NOMO-1 treated with dmso at 0.1 percent for 144 hours (cell line): ENCODE measurements at regions not wholly inside any gene's neighbourhood (a gene's known extent, or its start where the extent isn't known, plus 50 kb on each side); places are given as distances from the start of the nearest gene placed in this dataset.

Source experiments
- DNase-seq: peaks from one replicate; lab custom pipeline; 2025; ENCODE audit not compliant: unreplicated experiment; lab: John Stamatoyannopoulos, UW

DNA sequence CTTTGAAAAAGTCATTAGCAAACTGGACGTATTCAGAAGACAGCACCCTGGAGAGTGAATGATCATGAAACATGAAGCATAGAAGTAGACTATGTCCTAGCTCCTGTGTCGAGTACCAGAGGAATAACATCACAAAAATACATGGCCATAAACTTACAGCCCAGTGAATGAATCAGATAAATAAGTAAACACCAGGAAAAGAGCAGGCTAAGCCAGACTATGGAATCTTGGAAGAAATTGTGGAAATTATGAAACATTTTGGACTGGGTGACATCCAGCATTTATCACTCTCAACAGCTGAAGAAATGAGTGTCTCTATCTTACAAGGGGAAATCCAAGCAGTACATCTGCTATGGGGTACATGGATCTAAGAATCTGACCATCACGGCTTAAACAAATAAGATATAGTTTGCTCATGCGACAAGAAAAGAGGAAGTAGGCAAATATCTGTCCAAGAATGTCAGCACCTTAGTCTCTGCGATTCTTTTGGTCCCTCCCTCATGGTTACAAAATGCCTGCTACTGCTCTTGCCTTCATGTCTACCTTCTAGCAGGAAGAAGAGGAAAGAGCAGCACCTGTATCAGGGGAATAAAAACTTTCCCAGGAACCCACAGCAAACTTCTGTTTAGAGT is 481.5 kb downstream of the BCOR start:
- no peak for DNase-seq

DNA sequence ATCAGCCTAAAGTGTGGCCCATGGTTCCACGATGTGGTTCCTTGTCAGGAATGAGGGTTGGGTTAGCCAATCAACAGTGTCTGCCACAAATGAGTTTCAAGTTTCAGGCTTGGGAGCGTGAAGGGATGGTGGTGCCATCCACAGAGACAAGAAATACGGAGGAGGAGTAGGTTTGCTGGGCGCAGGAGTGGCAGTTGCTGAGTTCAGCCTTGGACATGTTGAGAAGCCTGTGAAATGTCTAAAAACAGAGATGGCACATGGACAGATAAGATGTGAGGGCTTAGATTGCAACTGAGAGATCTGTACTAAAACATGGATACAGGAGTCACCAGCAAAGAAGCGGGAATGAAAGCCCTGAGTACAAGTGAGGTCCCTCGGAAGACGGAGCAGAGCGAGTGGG is 481.0 kb downstream of the BCOR start:
- DNase-seq, result no peak

DNA sequence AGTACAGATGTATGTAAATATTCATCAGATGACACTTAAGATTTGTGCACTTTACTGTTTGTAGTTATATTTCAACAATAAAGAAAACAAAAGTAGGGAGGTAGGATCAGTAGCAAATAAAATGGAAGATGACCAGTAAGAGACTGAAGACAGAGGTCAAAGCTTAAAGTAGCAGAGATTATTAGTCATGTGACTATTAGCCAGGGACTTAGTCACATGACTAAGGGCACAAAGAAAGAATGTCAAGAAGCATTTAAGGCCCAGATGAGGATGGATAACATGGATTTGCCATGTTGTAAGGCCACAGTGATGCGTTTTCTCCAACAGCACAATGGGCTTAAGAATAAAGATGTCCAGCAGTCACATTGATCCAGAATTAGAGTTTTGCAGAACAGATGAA is 479.6 kb downstream of the BCOR start:
- no peak for DNase-seq

DNA sequence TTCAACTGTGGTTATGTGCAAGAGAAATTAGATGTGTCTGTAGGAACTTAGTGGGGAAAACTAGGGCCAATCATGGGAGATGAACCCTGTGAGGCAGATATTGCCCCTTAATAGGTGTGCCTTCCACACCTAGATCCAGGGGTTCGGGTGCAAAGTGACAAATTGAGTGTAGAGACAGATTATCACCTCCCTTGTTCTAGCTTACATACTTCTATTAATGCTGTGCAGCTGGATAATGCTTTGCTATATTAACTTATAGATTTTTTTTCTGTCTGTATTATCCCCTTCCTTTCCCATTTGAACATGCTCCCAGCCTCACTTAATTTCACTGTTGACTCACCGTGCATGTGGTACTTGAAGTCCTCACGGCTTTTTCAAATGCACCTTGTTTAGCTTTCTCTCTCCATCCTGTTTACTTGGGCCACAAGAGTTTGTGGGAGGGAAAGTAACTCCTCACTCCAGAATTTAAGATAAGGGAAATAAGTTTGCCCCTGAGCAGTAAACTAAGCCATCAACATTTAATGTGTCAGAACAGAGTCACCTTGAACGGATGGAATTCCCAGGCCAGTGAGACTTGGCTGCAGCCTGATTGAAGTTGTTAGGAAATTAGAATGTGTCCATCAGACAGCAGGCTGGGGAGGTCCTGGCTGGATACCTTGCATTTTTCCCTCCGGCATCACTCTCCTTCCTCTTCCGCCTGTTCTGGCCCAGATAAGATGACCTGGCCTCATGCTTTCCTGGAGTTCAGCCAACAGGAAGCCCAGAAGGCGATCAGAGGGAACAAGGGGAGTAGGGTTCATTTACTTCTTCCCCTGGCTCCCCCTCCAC is 478.4 kb downstream of the BCOR start:
- DNase-seq, result no peak

DNA sequence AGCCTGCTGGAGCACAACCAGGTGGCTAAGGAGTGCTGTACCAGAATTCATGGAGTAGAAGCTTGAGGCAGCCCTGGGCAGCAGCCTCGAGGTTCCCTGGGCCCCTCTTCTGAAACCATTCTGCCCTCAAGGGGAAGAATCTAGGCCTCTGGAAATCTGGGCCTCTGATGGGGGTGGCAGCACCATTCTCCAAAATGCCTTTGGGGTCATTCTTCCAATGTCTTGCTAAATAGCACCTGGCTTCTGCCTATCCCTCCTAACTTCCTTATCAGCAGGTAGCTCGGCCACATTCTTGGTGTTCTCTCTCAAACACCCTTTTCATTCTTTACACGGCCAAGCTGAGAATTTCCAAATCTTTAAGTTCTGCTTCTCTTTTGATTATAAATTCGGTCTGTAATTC is 473.6 kb downstream of the BCOR start:
- no peak for DNase-seq

DNA sequence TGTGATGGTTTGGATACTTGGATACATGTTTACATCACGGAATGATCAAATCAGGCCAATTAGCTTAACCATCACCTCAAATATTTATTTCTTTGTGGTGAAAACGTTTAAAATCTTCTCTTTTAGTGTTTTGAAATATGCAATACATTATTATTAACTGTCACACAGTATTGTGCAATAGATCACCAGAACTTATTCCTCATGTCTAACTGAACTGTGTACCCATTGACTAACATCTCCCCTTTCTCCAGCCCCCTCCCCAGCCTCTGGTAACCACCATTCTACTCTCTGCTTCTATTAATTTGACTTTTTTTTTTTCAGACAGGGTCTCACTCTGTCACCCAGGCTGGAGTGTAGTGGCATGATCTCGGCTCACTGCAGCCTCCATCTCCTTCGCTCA is 471.9 kb downstream of the BCOR start:
- DNase-seq, result no peak

DNA sequence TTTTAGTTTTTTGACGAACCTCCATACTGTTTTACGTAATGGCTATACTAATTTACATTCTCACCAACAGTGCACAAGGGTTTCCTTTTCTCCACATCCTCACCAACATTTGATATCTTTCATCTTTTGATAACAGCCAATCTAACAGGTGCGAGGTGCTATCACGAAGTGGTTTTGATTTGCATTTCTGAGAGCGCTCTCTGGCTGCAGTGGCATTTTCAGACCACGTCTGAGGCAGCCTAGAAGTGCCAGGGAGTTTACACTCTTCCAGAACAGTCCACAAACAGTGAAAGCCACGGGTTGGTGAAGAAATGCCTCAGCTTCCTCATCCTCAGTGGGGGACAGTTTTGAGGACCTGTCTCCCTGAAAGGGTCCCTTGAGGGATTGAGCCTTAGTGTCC is 471.0 kb downstream of the BCOR start:
- no peak for DNase-seq

DNA sequence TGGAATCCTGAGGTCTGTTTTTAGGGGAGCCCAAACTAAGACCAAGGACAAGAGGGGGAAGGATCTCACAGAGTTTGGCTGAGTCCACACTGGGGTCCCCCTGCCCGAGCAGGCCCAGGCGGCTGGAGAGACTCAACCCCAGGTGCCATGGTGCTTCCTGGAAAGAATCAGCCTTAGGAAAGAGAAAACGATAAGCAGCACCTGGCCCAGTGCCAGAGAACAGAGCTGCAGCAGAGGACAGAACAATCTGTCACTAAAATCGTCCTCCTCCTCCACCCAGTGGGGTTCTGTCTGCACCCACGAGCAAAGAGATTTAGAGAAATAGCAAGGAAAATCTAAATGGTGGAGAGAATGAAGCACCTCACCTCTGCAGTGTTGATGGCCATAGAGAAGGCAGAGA is 470.5 kb downstream of the BCOR start:
- no peak for DNase-seq

DNA sequence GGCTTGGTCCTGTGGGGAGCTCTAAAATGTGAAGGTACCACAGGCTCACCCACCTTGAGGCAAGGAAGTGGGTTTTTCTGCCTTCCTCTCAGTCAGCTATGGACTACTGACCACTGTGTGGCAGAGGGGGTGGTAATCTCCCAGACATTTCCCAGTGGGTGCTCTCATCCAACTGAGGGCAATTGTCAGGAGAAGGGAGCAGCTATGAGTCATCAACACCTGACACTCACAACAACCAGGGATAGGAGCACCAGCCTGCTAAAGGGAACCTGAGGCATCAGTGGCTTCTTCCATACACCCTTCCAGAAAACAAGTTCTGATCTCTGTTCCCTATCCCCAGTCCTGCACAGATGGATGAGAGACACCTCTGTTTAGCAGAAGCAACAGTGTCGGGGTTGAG is 468.8 kb downstream of the BCOR start:
- no peak for DNase-seq

DNA sequence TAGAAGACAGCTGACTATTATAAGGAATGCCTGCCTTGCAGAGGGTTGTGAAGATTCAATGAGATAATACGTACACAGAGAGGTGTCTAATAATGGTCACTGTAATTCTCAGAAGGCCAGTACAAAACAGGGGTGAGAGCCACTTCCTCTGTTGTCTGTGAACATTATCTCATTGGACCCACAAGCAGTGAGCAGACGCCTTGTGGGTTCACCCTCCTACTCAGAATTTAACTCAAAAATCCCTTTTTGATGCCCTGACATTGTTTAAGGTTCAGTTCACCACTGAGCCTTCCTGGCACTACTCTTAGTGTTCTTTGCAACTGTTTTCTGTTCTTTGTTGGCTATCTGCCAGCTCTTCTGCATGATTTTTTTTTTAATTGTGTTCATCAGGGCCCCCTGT is 467.4 kb downstream of the BCOR start:
- no peak for DNase-seq

DNA sequence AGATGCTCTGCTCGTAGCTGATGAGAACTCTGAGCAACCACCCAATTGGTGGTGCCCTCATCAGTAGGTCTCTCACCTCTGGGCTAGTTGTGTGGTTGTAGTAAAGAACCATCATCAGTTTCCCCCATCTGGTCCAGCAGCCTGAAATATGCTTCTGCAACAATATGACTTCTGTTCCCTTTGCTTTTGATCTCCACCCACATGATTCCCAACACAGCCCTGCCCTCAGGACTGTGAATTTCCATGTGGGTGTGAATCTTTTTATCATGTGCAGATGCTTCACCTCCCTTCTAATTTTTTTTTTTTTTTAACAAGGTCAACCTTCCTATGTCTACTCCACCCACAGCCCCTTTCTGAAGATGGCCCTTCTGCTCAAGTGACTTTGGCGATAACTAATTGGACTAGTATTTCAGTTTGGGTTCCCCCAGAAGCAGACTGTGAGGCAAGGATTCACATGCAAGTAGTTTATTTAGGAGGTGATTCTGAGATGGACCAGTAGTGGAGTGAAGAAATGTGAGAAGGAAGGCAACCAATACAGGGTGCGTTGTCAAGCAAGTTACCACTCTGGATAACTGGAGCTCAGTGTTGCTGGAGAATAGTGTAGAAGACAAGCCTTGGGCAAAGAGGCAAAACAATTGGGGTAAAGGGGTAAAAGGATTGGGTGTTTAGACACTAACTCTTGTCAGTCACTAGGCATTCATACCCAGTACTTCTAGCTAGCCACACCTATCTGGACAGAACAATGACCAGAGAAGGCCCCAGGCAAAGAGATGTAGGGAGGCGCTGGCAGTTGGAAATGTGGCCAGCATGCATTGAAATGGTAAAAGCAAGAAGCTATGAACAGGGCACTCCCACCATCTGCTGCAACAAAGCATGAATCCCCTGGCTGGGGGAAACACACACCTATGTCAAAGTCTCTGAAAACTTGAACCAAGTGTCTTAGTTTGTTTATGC is 466.2 kb downstream of the BCOR start:
- no peak for DNase-seq

DNA sequence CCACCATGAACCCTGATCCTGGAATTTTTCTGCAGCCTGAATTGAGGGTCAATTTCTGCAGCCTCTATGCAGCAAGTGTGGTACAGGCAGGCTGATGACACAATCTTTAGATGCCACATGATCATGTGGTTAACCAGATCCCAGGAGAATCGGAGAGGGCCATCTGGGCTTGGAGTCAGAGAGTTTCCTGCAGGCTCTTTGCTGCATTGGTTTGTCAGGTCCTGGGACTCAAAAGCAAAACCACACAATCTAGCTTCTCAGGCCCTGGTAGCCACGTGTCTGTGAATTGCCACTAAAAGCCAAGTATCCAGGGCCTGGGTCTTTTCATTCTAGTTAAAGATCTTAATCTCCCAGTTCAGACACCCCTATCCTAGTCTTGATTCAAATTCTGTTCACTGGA is 464.5 kb downstream of the BCOR start:
- DNase-seq, result no peak

DNA sequence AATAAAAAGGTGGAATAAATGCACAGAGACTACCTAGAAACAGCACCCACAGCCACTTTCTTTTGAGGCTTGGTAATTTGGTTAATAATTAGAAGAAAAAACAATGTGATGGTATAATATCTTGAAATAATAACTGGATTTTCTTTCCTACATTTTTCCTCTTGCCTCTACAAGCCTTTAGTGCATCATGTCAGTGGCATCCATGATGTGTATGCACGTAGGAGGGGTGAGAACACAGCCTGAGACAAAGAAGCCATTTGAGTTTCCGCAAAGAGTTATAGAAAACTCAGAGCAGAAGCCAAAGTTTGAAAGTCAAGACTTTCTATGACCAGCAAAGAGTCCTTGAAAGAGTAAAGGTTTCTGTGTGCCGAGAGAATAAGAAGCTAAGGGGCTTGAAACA is 461.3 kb downstream of the BCOR start:
- DNase-seq, result no peak

DNA sequence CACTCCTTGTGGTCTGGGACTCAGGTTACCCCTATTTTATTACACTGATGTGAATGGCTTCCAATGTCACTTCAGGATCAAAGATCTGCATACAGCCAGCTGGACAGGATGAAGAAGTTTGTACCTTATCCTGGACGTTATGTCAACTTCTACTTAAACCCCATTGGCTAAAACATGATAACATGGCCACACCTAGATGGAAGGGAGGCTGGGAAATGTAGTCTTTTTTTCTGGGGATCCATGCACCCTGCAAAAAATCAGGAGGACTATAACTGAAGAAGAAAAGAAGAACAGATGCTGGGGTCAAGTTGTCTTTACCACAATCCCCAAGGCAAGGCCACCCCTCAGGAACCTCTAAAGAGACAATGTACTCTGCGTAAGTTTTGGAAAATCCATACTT is 459.2 kb downstream of the BCOR start:
- no peak for DNase-seq

DNA sequence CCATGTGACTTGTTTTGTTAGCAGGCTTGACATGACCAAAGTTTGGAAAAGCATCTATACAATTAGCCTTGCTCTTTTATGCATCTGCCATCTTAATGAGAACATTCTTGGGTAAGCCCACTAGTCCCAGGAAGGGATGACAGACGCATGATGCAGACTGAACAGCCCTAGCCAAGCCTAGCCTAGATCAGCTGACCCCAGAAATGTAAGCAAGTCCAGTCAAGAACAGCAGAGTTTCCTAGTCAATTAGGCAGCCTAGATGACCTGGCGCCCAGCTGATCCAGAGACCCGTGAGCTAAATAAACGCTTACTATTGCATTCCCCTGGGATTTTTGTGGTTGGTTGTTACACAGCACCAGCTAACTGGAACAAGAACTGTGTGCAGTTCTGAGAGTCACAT is 457.9 kb downstream of the BCOR start:
- no peak for DNase-seq

DNA sequence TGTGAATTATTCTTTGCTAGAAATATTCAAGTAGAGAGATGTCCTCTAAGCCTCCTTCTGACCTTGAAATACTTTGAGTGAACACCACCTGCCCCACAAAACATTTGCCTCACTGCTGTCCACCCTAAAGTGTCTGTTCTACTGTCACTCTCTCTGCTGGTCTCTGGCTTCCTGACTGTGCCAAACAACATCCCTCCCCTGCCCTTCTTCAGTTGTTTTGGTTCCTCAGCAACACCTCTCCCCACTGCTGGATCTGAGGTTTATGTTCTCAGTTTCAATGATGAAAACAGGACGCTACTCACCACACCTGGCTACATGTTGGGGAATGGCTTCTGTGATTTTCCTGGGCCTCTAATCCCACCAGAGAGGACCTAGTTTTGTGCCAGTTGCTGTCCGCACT is 456.9 kb downstream of the BCOR start:
- DNase-seq, result no peak

DNA sequence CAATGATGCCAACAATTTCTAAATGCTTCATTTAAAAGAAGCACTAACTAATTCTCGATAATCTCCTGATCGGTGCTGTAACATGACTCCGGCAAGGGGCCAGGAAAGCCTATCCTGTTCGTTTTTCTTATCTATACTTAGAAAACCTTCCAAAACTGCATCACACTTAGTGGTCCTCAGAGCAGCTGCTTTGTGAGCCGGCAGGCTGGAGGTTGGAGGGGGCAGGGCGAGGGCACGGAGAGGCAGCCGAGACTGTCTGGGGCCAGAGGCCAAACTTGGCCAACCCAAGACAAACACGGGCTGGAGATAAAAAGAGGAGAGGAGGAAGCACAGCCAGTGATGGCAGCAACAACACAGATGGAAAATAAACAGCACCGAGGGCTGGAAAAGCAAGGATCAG is 455.7 kb downstream of the BCOR start:
- DNase-seq, result no peak

DNA sequence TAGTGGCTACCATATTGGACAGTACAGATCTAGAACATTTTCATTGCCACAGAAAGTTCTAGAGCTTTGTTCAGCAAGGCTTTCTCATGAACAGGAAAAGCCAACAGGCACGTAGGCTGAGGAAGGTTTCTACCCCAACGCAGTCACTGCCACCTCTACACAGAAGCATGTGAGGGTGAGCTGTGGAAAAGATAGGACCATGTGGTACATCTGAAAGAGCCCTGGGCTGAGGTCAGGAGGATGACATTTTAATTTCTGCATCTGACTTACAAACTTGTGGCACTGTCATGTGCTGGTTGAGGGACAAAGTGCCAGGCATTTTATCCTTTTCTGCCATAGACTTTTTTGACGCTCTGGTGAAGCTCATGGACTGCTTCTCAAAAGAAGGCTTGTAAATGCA is 454.2 kb downstream of the BCOR start:
- no peak for DNase-seq

DNA sequence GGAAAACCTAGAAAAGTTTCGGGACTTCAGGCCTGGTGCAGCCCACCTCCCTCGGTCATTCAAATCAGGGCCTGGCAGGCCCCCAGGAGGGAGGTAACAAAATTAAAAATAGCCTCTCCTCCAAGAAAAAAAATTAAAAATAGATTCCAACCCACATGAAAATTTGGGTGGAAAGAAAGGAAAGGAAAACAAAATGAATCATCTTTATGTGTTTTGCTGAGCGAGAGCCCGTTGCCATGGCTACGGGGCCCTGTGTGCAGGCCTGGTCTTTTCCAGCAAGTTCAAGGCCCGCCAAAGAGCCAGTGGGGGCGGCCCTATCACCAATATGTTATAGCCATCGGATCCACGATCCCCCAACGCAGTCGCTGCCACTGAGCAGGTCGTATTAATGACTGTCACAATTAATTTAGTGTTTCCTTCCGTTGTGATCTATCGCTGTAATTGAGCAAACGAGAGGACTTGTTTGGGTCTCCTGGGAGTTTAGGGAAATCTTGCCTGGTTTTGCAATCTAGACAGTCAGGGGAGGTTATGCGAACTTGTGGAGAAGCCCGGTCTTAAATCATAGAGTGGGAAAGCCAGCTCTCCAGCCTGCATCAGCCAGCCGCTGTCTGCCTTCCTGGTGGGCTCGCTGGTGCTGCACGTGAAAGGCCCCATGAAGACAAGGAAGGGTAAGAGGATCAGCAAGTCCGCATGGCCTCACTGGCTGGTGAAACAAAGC is 452.4 kb downstream of the BCOR start:
- no peak for DNase-seq

DNA sequence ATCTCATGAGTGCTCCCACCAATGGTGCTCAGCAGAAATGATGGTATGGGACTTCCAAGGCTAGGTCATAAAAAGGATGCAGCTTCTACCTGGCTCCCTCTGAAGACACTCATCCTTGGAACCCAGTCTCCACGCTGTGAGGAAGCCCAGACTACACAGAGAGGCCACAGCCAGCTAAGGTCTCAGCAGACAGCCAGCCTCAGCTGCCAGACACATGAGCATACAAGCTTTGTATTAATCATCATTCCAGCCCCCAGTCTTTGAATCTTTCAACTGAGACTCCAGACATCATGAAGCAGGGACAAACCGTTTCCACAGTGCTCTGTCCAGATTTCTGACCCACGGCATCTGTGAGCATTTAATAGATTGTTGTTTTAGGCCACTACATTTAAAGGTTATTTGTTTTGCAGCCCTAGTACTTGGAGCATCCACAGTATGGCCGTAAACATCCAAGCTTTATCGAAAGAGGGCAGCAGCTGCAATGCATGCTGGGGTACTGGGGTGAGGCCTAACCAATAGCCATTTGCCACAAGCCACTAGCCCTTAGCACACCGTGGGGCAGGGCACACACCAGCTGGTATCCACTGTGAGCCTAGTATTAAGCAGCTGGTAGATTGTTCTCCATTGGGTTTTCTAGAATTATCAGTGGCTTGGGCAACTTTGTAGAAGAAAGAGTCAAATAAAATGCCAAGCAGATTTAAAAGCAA is 449.1 kb downstream of the BCOR start:
- no peak for DNase-seq
